SK-N-SH (cell line): ENCODE measurements at regions not wholly inside any gene's neighbourhood (a gene's known extent, or its start where the extent isn't known, plus 50 kb on each side); places are given as distances from the start of the nearest gene placed in this dataset.

ENCODE experiments used
- CTCF ChIP-seq: fragments of 200-600 bp; sonication (generic); IDR thresholded peaks from 2 replicates; pipeline ENCODE4 v1.6.1; 2017; ENCODE audit warnings: antibody characterized with exemption, mild to moderate bottlenecking, moderate library complexity
- EP300 ChIP-seq, 2 experiments: IDR thresholded peaks; 2 replicates each; pipeline versions ENCODE4 v1.4.0 to v1.6.1; 2012; ENCODE audit warnings: borderline replicate concordance in 1 of 2, low read depth in 1 of 2, low read length in 1 of 2
- EZH2phosphoT487 ChIP-seq: fragments of 200-600 bp; sonication (generic); IDR thresholded peaks from 2 replicates; pipeline ENCODE4 v1.6.1; 2017; ENCODE audit warnings: low read depth, mixed run types, mild to moderate bottlenecking, antibody characterized with exemption, moderate library complexity, borderline replicate concordance
- GATA2 ChIP-seq: sonication (generic); formaldehyde crosslinking; IDR thresholded peaks from 2 replicates; pipeline ENCODE4 v1.5.0; 2020; ENCODE audit warnings: mild to moderate bottlenecking, missing genetic modification reagents
- MAX ChIP-seq: IDR thresholded peaks from 2 replicates; pipeline ENCODE4 v1.4.0; 2012; ENCODE audit warnings: low read depth
- MXI1 ChIP-seq: IDR thresholded peaks from 2 replicates; pipeline ENCODE4 v1.6.1; 2012; ENCODE audit warnings: mild to moderate bottlenecking, low read depth, low read length, improper control_type of control experiment
- PBX3 ChIP-seq: IDR thresholded peaks from 2 replicates; pipeline ENCODE4; 2012
- POLR2AphosphoS5 ChIP-seq: IDR thresholded peaks from 2 replicates; pipeline ENCODE4 v1.6.1; 2012; ENCODE audit warnings: low read depth, low read length
- RAD21 ChIP-seq: IDR thresholded peaks from 2 replicates; pipeline ENCODE4 v1.6.1; 2012; ENCODE audit warnings: mild to moderate bottlenecking, low read length
- SIN3A ChIP-seq: IDR thresholded peaks from 2 replicates; pipeline ENCODE4 v1.6.1; 2012; ENCODE audit warnings: low read depth, mild to moderate bottlenecking, low read length, moderate library complexity, borderline replicate concordance
- TAF1 ChIP-seq: IDR thresholded peaks from 2 replicates; pipeline ENCODE4 v1.6.1; 2012; ENCODE audit warnings: low read depth, mild to moderate bottlenecking, low read length, moderate library complexity, borderline replicate concordance
- USF2 ChIP-seq: fragments of 150-350 bp; IDR thresholded peaks from 2 replicates; pipeline ENCODE4 v1.6.1; 2017; ENCODE audit warnings: antibody characterized with exemption, low read length, low read depth, borderline replicate concordance
- ZBTB33 ChIP-seq: IDR thresholded peaks from 2 replicates; pipeline ENCODE4 v1.4.0; 2012; ENCODE audit warnings: low read depth, borderline replicate concordance

- TF ChIP-seq POLR2AphosphoS5 (no peak), PBX3 (no peak), CTCF (no peak), MXI1 (no peak), SIN3A (no peak), GATA2 (CRISPR knock-in tag) (no peak), MAX (no peak), EP300 (IDR thresholded peaks at IDR 0.05; ENCODE audit: borderline replicate concordance in 1 of 2, low read depth in 1 of 2, low read length in 1 of 2) (no peak), ZBTB33 (no peak), EZH2phosphoT487 (no peak), USF2 (no peak), TAF1 (no peak), RAD21 (no peak)
Measured at GRCh38 chr16:34802848-34803599, 1343.6 kb downstream of the TP53TG3F start.
